ENCODE measurements at regions not wholly inside any gene's neighbourhood (a gene's known extent, or its start where the extent isn't known, plus 50 kb on each side); places are given as distances from the start of the nearest gene placed in this dataset.

DNA sequence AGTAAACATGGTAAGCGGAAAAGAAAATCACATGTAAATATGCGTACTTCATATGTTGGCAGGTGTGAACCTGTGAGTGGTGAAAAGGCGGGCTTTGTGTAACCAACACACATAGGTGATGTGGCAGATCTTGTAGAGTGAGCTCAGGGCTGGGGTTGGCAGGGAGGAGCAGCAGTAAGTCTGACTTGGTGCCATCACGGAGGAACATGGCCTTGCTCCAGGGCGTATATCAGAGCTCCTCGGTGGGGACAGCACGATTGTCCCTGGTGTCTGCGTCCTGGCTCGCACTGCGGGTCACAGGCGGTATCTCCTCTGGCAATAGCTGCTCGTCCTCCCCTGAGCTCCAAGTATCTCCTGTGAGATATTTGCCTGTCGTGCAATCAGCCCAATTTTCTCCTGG, 733.6 kb downstream of the TRIML1 start:
- H3K4me3 ChIP-seq: no peak overlapping the region
- H3K36me3 ChIP-seq: no peaks in the 10 kb centered on the region
- H3K4me1 ChIP-seq: no peaks in the 10 kb centered on the region
- TF ChIP-seq POLR2AphosphoS5 (IDR thresholded peaks at IDR 0.05): no peak
- no peak for TF ChIP-seq EP300 (IDR thresholded peaks at IDR 0.05)
- TF ChIP-seq POLR2A (IDR thresholded peaks at IDR 0.05): no peak
- H3K9me3 ChIP-seq: no peaks in the 10 kb centered on the region
- ATAC-seq: no peak
- no peak overlapping the region for H3K27ac ChIP-seq
- WGBS, 2 donors (ENCODE audit: low coverage in 1 of 2): 83 to 88% methylated on average over 6 to 7 of the region's 13 CpGs
- no peaks in the 10 kb centered on the region for H3K27me3 ChIP-seq

DNA sequence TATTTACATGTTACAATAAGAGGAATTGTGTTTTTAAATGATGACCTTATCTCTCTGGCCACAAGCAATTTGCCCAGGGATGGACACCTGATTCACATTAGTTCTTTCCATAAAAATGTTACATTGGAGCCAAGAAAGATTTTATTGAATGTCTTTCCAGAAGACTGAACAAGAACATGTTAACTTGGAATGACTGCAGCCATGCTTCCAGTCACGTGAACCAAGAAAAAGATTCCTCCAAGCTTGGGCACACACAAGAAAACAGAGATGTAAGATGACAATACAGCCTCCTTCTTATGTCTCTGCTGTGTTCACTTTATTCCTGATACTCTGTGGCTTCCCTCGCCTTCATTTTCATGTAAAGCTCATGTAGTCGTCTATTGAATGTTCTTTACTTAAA, 737.6 kb downstream of the TRIML1 start:
- WGBS, 2 donors (ENCODE audit: low coverage in 1 of 2): 76 to 77% methylated on average over 3 of the region's 3 CpGs
- H3K36me3 ChIP-seq: no peaks in the 10 kb centered on the region
- no peak overlapping the region for H3K4me3 ChIP-seq
- ATAC-seq: no peak
- H3K9me3 ChIP-seq: no peaks in the 10 kb centered on the region
- no peaks in the 10 kb centered on the region for H3K4me1 ChIP-seq
- no peaks in the 10 kb centered on the region for H3K27me3 ChIP-seq
- TF ChIP-seq, protein P1, sequence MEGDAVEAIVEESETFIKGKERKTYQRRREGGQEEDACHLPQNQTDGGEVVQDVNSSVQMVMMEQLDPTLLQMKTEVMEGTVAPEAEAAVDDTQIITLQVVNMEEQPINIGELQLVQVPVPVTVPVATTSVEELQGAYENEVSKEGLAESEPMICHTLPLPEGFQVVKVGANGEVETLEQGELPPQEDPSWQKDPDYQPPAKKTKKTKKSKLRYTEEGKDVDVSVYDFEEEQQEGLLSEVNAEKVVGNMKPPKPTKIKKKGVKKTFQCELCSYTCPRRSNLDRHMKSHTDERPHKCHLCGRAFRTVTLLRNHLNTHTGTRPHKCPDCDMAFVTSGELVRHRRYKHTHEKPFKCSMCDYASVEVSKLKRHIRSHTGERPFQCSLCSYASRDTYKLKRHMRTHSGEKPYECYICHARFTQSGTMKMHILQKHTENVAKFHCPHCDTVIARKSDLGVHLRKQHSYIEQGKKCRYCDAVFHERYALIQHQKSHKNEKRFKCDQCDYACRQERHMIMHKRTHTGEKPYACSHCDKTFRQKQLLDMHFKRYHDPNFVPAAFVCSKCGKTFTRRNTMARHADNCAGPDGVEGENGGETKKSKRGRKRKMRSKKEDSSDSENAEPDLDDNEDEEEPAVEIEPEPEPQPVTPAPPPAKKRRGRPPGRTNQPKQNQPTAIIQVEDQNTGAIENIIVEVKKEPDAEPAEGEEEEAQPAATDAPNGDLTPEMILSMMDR (IDR thresholded peaks at IDR 0.05): no peak
- TF ChIP-seq POLR2AphosphoS5 (IDR thresholded peaks at IDR 0.05): no peak
- no peak overlapping the region for H3K27ac ChIP-seq

DNA sequence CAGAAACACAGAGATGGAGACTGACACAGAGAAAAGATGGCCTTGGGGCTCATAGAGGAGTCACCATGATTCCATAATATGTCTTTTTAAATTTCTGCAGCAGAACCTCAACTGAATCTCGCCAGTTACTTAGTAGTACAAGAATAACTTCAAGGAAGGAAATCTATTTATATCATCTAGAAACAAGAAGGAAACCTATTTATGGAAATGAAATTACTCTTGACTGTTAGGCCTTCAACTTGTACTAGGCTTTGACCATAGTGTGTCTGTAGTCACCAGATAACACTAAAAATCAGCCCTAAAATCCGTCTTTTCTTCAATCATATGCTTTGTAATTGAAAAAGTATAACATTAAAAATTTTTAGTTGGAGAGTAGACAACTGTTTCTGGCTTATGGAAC, 740.4 kb downstream of the TRIML1 start:
- Histone ChIP-seq H3K27ac (no peak overlapping the region), H3K36me3 (no peaks in the 10 kb centered on the region), H3K9me3 (no peaks in the 10 kb centered on the region), H3K27me3 (no peaks in the 10 kb centered on the region), H3K4me1 (no peaks in the 10 kb centered on the region), H3K4me3 (no peak overlapping the region)
- WGBS, 2 donors (ENCODE audit: low coverage in 1 of 2): 43 to 61% methylated on average over 2 of the region's 2 CpGs
- no peak for TF ChIP-seq POLR2AphosphoS5 (IDR thresholded peaks at IDR 0.05)
- no peak for TF ChIP-seq EP300 (IDR thresholded peaks at IDR 0.05)
- no peak for TF ChIP-seq POLR2A (IDR thresholded peaks at IDR 0.05)
- no peak for ATAC-seq

DNA sequence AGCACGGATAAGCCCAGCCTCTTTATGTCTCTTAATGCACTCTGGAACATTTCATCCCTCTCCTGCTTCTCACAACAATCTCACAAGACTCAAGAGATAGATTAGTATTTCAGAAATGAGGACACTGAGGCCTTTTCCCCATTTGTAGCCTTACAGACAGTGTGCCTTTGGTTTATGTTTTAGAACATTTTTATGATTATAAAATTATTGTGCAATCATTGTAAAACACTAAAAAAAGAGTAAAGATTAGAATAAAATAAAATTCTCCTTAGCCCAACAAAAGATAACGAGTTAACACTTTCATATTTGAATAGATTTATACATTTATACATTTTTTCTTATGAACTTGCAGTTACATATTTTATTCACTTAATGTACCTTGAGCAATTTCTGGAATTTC, 748.7 kb downstream of the TRIML1 start:
- 88 to 95% methylated on average over 2 of the region's 2 CpGs for WGBS, 2 donors (ENCODE audit: low coverage in 1 of 2)
- H3K9me3 ChIP-seq: no peaks in the 10 kb centered on the region
- no peak overlapping the region for H3K27ac ChIP-seq
- TF ChIP-seq POLR2AphosphoS5 (IDR thresholded peaks at IDR 0.05) (no peak), POLR2A (IDR thresholded peaks at IDR 0.05) (no peak), EP300 (IDR thresholded peaks at IDR 0.05) (no peak)
- TF ChIP-seq, protein P1 (IDR thresholded peaks at IDR 0.05): no peak
- H3K4me1 ChIP-seq: no peaks in the 10 kb centered on the region
- H3K36me3 ChIP-seq: no peaks in the 10 kb centered on the region
- no peak overlapping the region for H3K4me3 ChIP-seq
- no peak for ATAC-seq
- H3K27me3 ChIP-seq: no peaks in the 10 kb centered on the region

DNA sequence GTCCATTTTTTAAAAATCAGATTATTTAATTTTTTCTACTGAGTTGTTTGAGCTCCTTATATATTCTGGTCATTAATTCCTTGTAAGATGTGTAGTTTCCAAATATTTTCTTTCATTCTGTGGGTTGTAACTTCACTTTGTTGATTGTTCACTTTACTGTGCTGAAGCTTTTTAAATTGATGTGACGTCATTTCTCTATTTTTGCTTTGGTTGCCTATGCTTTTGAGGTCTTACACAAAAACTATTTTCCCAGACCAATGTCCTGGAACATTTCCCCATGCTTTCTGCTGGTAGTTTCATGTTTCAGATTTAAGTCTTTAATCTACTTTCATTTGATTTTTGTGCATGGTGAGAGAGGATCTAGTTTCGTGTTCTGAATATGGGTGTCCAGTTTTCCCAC, 753.6 kb downstream of the TRIML1 start:
- 80 to 100% methylated on average over 2 of the region's 2 CpGs for WGBS, 2 donors (ENCODE audit: low coverage in 1 of 2)
- Histone ChIP-seq H3K9me3 (no peaks in the 10 kb centered on the region), H3K27ac (no peak overlapping the region), H3K4me1 (no peaks in the 10 kb centered on the region), H3K4me3 (no peak overlapping the region), H3K36me3 (no peaks in the 10 kb centered on the region), H3K27me3 (no peaks in the 10 kb centered on the region)
- TF ChIP-seq, protein P1 (IDR thresholded peaks at IDR 0.05): no peak
- TF ChIP-seq POLR2A (IDR thresholded peaks at IDR 0.05): no peak
- no peak for TF ChIP-seq POLR2AphosphoS5 (IDR thresholded peaks at IDR 0.05)
- TF ChIP-seq EP300 (IDR thresholded peaks at IDR 0.05): no peak
- no peak for ATAC-seq

DNA sequence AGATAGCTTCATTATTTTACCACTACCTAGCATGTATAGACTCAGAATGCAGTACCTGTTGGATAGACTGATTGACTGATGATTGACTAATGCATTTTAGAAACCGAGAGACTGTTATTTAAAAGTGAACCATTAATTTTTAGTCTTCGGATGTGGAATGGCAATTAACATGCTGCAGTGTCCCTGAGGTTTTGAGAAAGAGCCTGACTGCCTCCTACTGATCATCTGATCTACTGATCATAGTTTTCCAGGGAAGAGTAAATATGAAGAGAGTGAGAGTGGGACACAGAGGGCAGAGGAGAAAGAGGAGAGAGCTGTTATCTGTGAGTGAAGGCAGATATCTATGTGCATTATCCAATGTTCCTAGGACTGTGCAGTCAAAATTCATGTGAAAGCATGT, 764.7 kb downstream of the TRIML1 start:
- WGBS, 2 donors (ENCODE audit: low coverage in 1 of 2): 57 to 78% methylated on average over 2 of the region's 2 CpGs

More for the DNA sequence above, 764.7 kb downstream of the TRIML1 start:
- no peak for TF ChIP-seq EP300 (IDR thresholded peaks at IDR 0.05)
- H3K9me3 ChIP-seq: no peaks in the 10 kb centered on the region
- no peaks in the 10 kb centered on the region for H3K27me3 ChIP-seq
- H3K36me3 ChIP-seq: no peaks in the 10 kb centered on the region
- no peaks in the 10 kb centered on the region for H3K4me1 ChIP-seq
- ATAC-seq: no peak
- H3K27ac ChIP-seq: no peak overlapping the region
- H3K4me3 ChIP-seq: no peak overlapping the region

All from gastroesophageal sphincter (tissue), 4 donors.